Right renal cortex interstitium (tissue), 3 donors: ENCODE measurements at regions not wholly inside any gene's neighbourhood (a gene's known extent, or its start where the extent isn't known, plus 50 kb on each side); places are given as distances from the start of the nearest gene placed in this dataset.
A peak's percentile ranks its signal among the peaks of the same experiment; 100 is the strongest.

Experiments
- DNase-seq, 3 donors: peaks; one replicate each; pipeline ENCODE4 v3.0.0-alpha.2; 2013; ENCODE audit warnings: low read depth in 3 of 3, low spot score in 2 of 3

- no peak for DNase-seq
Observed at GRCh38 chr6:129778793-129779192, 68.8 kb upstream of the ARHGAP18 start.

- DNase-seq = no peak
Observed at GRCh38 chr6:129777371-129777770, 67.4 kb upstream of the ARHGAP18 start.

GRCh38 chr6:129776542-129777330 is 66.8 kb upstream of the ARHGAP18 start:
- no peak for DNase-seq

GRCh38 chr6:129774697-129775447 is 64.9 kb upstream of the ARHGAP18 start:
- DNase-seq = peak in 1 of 3 donors; percentile 39

GRCh38 chr6:129773304-129773703 is 63.3 kb upstream of the ARHGAP18 start:
- no peak for DNase-seq

GRCh38 chr6:129771678-129772077 is 61.7 kb upstream of the ARHGAP18 start:
- no peak for DNase-seq

- DNase-seq = no peak
Observed at GRCh38 chr6:129767776-129768485, 58.0 kb upstream of the ARHGAP18 start.

- DNase-seq = no peak
Observed at GRCh38 chr6:129766959-129767728, 57.2 kb upstream of the ARHGAP18 start.

- no peak for DNase-seq
Observed at GRCh38 chr6:129764761-129765407, 54.9 kb upstream of the ARHGAP18 start.

GRCh38 chr6:129759796-129760605 is 50.0 kb upstream of the ARHGAP18 start:
- DNase-seq = no peak
